ENCODE measurements at regions not wholly inside any gene's neighbourhood (a gene's known extent, or its start where the extent isn't known, plus 50 kb on each side); places are given as distances from the start of the nearest gene placed in this dataset.

DNA sequence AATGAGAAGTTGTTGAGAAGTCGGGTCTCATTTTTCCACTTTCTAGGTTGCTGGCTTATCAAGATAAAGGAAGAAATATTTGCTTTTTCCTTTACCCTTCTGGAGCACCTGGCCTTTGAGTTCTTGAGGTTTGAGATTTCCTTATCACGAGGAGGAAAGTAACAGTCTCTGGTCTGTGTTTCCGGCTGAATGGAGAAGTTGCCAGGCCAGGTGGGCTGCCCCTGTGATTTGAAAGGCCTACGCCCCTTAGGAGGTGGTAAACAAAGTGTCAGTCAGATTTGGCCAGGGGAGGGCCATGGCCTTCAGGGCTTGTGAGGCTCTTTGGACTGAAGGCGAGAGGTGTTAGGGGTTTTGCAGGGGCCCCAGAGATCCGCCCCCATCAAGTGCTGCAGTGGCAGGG is 156.7 kb upstream of the HAAO start:
- TF ChIP-seq, protein P1, sequence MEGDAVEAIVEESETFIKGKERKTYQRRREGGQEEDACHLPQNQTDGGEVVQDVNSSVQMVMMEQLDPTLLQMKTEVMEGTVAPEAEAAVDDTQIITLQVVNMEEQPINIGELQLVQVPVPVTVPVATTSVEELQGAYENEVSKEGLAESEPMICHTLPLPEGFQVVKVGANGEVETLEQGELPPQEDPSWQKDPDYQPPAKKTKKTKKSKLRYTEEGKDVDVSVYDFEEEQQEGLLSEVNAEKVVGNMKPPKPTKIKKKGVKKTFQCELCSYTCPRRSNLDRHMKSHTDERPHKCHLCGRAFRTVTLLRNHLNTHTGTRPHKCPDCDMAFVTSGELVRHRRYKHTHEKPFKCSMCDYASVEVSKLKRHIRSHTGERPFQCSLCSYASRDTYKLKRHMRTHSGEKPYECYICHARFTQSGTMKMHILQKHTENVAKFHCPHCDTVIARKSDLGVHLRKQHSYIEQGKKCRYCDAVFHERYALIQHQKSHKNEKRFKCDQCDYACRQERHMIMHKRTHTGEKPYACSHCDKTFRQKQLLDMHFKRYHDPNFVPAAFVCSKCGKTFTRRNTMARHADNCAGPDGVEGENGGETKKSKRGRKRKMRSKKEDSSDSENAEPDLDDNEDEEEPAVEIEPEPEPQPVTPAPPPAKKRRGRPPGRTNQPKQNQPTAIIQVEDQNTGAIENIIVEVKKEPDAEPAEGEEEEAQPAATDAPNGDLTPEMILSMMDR (conservative IDR thresholded peaks at IDR 0.05) = no peak
- no peak for TF ChIP-seq EZH2 (IDR thresholded peaks at IDR 0.05; ENCODE audit: low read depth)

Data from PC-9 (cell line).